ENCODE measurements at regions not wholly inside any gene's neighbourhood (a gene's known extent, or its start where the extent isn't known, plus 50 kb on each side); places are given as distances from the start of the nearest gene placed in this dataset.

DNA sequence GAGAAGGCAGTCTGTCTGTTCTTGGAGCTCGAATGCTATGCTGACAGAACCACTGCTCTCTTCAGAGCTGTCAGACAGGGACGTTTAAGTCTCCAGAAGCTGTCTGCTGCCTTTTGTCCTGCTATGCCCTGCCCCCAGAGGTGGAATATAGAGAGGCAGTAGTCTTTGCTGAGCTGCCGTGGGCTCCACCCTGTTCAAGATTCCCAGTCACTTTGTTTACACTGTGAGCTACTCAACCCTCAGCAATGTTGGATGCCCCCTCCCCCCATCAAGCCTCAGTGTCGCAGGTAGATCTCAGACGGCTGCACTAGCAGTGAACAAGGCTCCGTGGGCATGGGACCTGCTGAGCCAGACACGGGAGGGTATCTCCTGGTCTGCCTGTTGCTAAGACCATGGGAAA, 344.2 kb downstream of the TMEM161B start:
- TF ChIP-seq, protein P1, sequence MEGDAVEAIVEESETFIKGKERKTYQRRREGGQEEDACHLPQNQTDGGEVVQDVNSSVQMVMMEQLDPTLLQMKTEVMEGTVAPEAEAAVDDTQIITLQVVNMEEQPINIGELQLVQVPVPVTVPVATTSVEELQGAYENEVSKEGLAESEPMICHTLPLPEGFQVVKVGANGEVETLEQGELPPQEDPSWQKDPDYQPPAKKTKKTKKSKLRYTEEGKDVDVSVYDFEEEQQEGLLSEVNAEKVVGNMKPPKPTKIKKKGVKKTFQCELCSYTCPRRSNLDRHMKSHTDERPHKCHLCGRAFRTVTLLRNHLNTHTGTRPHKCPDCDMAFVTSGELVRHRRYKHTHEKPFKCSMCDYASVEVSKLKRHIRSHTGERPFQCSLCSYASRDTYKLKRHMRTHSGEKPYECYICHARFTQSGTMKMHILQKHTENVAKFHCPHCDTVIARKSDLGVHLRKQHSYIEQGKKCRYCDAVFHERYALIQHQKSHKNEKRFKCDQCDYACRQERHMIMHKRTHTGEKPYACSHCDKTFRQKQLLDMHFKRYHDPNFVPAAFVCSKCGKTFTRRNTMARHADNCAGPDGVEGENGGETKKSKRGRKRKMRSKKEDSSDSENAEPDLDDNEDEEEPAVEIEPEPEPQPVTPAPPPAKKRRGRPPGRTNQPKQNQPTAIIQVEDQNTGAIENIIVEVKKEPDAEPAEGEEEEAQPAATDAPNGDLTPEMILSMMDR (IDR thresholded peaks at IDR 0.05), result no peak
- TF ChIP-seq EZH2 (IDR thresholded peaks at IDR 0.05; ENCODE audit: borderline replicate concordance, insufficient read depth, low read depth, low read length, poor library complexity, severe bottlenecking), result no peak

All from B cell (primary cell).